ENCODE measurements at regions not wholly inside any gene's neighbourhood (a gene's known extent, or its start where the extent isn't known, plus 50 kb on each side); places are given as distances from the start of the nearest gene placed in this dataset.

DNA sequence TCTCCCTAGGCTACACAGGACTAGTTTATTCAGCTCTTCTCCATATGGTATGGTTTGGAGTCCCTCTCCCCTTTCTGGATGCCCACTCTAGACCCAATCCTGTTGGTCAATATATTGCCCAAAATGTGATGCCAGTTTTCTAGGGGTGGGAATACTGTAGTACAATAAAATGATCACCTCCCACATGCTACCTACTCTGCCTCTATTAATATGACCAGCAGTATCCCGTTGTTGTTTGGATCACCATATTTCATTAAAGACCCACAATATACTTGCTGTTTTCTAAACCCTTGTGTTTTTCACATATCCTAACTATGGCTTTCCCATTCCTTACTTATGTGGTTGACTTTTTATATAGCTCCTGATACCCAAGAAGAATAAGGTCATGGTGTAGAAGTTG lies 95.9 kb upstream of the IGSF21 start:
- TF ChIP-seq POLR2AphosphoS5 (IDR thresholded peaks at IDR 0.05; ENCODE audit: low read depth, low read length) (no peak), POLR2A (IDR thresholded peaks at IDR 0.05; ENCODE audit: low read depth, low read length) (no peak), TAF1 (IDR thresholded peaks at IDR 0.05; ENCODE audit: low read depth, low read length) (no peak)
